NCI-H2196 treated with DMSO at 0.1 percent for 48 hours (cell line): ENCODE measurements at regions not wholly inside any gene's neighbourhood (a gene's known extent, or its start where the extent isn't known, plus 50 kb on each side); places are given as distances from the start of the nearest gene placed in this dataset.
"Not testable (repeated sequence)": the region's sequence is repeated elsewhere in the genome, so short reads cannot be mapped to it uniquely, and the experiment has no call there.

ENCODE experiments used
- DNase-seq: peaks from one replicate; lab custom pipeline; 2025; ENCODE audit not compliant: unreplicated experiment; lab: John Stamatoyannopoulos, UW

GRCh38 chr2:13806539-13806938, 826.0 kb upstream of the LRATD1 start:
- DNase-seq, result no peak

- DNase-seq, result no peak
Measured at GRCh38 chr2:13813236-13813635, 819.3 kb upstream of the LRATD1 start.

GRCh38 chr2:13818002-13818401, 814.5 kb upstream of the LRATD1 start:
- no peak for DNase-seq

GRCh38 chr2:13819896-13820295, 812.6 kb upstream of the LRATD1 start:
- DNase-seq, result no peak

- no peak for DNase-seq
Measured at GRCh38 chr2:13821255-13821880, 811.1 kb upstream of the LRATD1 start.

GRCh38 chr2:13822365-13822764, 810.2 kb upstream of the LRATD1 start:
- no peak for DNase-seq

- no peak for DNase-seq
Measured at GRCh38 chr2:13826314-13826853, 806.1 kb upstream of the LRATD1 start.

GRCh38 chr2:13858626-13859025, 773.9 kb upstream of the LRATD1 start:
- no peak for DNase-seq

- DNase-seq, result not testable (repeated sequence)
Measured at GRCh38 chr2:13868275-13868674, 764.2 kb upstream of the LRATD1 start.

GRCh38 chr2:13876491-13877037, 756.0 kb upstream of the LRATD1 start:
- DNase-seq, result no peak

- DNase-seq, result no peak
Measured at GRCh38 chr2:13877571-13877970, 754.9 kb upstream of the LRATD1 start.

GRCh38 chr2:13884291-13884976, 748.1 kb upstream of the LRATD1 start:
- DNase-seq, result no peak

GRCh38 chr2:13901526-13901925, 731.0 kb upstream of the LRATD1 start:
- DNase-seq, result no peak

- DNase-seq, result no peak
Measured at GRCh38 chr2:13905831-13906230, 726.7 kb upstream of the LRATD1 start.

- DNase-seq, result no peak
Measured at GRCh38 chr2:13916066-13916465, 716.5 kb upstream of the LRATD1 start.

- no peak for DNase-seq
Measured at GRCh38 chr2:13917958-13918357, 714.6 kb upstream of the LRATD1 start.

- no peak for DNase-seq
Measured at GRCh38 chr2:13919981-13920382, 712.5 kb upstream of the LRATD1 start.

- DNase-seq, result no peak
Measured at GRCh38 chr2:13921245-13921644, 711.3 kb upstream of the LRATD1 start.

GRCh38 chr2:13923823-13924222, 708.7 kb upstream of the LRATD1 start:
- no peak for DNase-seq

GRCh38 chr2:13942111-13942510, 690.4 kb upstream of the LRATD1 start:
- DNase-seq, result no peak

- no peak for DNase-seq
Measured at GRCh38 chr2:13950761-13951160, 681.8 kb upstream of the LRATD1 start.

GRCh38 chr2:13968811-13969210, 663.7 kb upstream of the LRATD1 start:
- no peak for DNase-seq
